Mammary epithelial cell (primary cell): ENCODE measurements at regions not wholly inside any gene's neighbourhood (a gene's known extent, or its start where the extent isn't known, plus 50 kb on each side); places are given as distances from the start of the nearest gene placed in this dataset.

ENCODE experiments used
- EZH2 ChIP-seq: IDR thresholded peaks from 2 replicates; pipeline ENCODE4 v1.6.1; 2012; ENCODE audit warnings: low read length, inconsistent platforms, borderline replicate concordance
- TF ChIP-seq, protein P1 (sequence below), 2 donors: IDR thresholded peaks in 1 of 2; conservative IDR thresholded peaks in 1 of 2; 2 replicates each; pipeline ENCODE4 v1.5.1; 2011 to 2012; ENCODE audit warnings: inconsistent platforms in 2 of 2, low read length in 2 of 2, mild to moderate bottlenecking in 2 of 2, control low read depth in 1 of 2, low read depth in 1 of 2; ENCODE audit not compliant: insufficient read depth in 1 of 2; ENCODE audit errors: extremely low read depth in 1 of 2

DNA sequence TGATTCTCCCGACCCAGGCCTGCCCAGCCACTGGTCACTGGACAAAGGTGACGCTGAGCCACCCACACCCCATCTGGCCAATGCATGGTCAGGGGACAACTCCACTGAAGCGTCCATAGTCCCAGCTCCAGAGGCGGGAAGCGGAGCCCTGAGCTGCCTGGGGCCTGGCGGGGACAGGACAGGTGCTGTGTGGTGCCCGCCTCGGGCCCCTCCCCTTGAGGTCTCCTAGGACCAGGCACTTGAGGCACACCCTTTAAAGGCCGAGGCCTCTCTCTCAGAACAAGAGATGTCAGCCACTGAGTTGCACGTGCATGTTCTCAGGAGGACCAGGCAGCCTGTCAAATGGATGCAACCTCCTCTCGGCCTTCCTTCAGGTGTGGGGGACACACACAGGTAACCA lies 52.5 kb upstream of the PPP2R2D start:
- TF ChIP-seq, protein P1, sequence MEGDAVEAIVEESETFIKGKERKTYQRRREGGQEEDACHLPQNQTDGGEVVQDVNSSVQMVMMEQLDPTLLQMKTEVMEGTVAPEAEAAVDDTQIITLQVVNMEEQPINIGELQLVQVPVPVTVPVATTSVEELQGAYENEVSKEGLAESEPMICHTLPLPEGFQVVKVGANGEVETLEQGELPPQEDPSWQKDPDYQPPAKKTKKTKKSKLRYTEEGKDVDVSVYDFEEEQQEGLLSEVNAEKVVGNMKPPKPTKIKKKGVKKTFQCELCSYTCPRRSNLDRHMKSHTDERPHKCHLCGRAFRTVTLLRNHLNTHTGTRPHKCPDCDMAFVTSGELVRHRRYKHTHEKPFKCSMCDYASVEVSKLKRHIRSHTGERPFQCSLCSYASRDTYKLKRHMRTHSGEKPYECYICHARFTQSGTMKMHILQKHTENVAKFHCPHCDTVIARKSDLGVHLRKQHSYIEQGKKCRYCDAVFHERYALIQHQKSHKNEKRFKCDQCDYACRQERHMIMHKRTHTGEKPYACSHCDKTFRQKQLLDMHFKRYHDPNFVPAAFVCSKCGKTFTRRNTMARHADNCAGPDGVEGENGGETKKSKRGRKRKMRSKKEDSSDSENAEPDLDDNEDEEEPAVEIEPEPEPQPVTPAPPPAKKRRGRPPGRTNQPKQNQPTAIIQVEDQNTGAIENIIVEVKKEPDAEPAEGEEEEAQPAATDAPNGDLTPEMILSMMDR (conservative IDR thresholded peaks at IDR 0.05 in 1 of 2, IDR thresholded peaks at IDR 0.05 in 1 of 2; ENCODE audit: extremely low read depth in 1 of 2, insufficient read depth in 1 of 2, low read depth in 1 of 2, low read length in 2 of 2) = no peak
- no peak for TF ChIP-seq EZH2
